CD4-positive, CD25-positive, alpha-beta regulatory T cell (primary cell): ENCODE measurements at regions not wholly inside any gene's neighbourhood (a gene's known extent, or its start where the extent isn't known, plus 50 kb on each side); places are given as distances from the start of the nearest gene placed in this dataset.
"Not testable (repeated sequence)": the region's sequence is repeated elsewhere in the genome, so short reads cannot be mapped to it uniquely, and the experiment has no call there.

Experiments
- ATAC-seq, 2 donors: fragments of 150-1000 bp; cut with Tn5 transposase; one replicate each; pipeline ENCODE4 v1.10.0; 2021; ENCODE audit warnings: low read depth in 2 of 2, moderate number of reproducible peaks in 2 of 2, moderate library complexity in 1 of 2
- DNase-seq, 3 donors: peaks; one replicate each; pipeline versions ENCODE4 v3.0.0 to v3.0.0-alpha.2; 2012 to 2022; ENCODE audit warnings: mixed read lengths in 1 of 3
- H3K27ac ChIP-seq: one replicate; pipeline ENCODE4 v1.7.0; 2013; ENCODE audit warnings: mild to moderate bottlenecking, low read length; ENCODE audit not compliant: insufficient read depth, poor library complexity, severe bottlenecking
- H3K27me3 ChIP-seq: one replicate; pipeline ENCODE4 v1.7.0; 2013; ENCODE audit warnings: low read length; ENCODE audit not compliant: control insufficient read depth, insufficient read depth
- H3K36me3 ChIP-seq: one replicate; pipeline ENCODE4 v1.7.0; 2013; ENCODE audit warnings: mild to moderate bottlenecking, low read length, moderate library complexity; ENCODE audit not compliant: control insufficient read depth, insufficient read depth
- H3K4me1 ChIP-seq: 2 replicates; pipeline ENCODE4 v1.7.0; 2013; ENCODE audit warnings: mild to moderate bottlenecking, low read length; ENCODE audit not compliant: insufficient read depth, control insufficient read depth, poor library complexity, severe bottlenecking
- H3K4me3 ChIP-seq: one replicate; pipeline ENCODE4 v1.7.0; 2013; ENCODE audit warnings: low read depth, mild to moderate bottlenecking, low read length, moderate library complexity
- H3K9me3 ChIP-seq, 2 experiments: 1 replicate in 1 of 2; 2 replicates in 1 of 2; pipeline ENCODE4 v1.7.0; 2013; ENCODE audit warnings: low read length in 2 of 2, mild to moderate bottlenecking in 1 of 2, moderate library complexity in 1 of 2; ENCODE audit not compliant: control insufficient read depth in 2 of 2
- H3K27ac Mint-ChIP-seq, 3 donors: one replicate each; pipeline ENCODE4 v1.8.0; 2020 to 2022; ENCODE audit warnings: mild to moderate bottlenecking in 3 of 3, mixed read lengths in 3 of 3, moderate library complexity in 2 of 3
- H3K27me3 Mint-ChIP-seq: one replicate; pipeline ENCODE4 v1.8.0; 2022; ENCODE audit warnings: mild to moderate bottlenecking, mixed read lengths
- H3K36me3 Mint-ChIP-seq: one replicate; pipeline ENCODE4 v1.8.0; 2020; ENCODE audit warnings: mixed read lengths
- H3K4me1 Mint-ChIP-seq, 4 donors: one replicate each; pipeline ENCODE4 v1.8.0; 2020 to 2022; ENCODE audit warnings: mixed read lengths in 4 of 4, mild to moderate bottlenecking in 1 of 4
- H3K4me3 Mint-ChIP-seq, 4 donors: one replicate each; pipeline ENCODE4 v1.8.0; 2020 to 2022; ENCODE audit warnings: mild to moderate bottlenecking in 4 of 4, mixed read lengths in 4 of 4, moderate library complexity in 3 of 4
- H3K9me3 Mint-ChIP-seq, 7 donors: one replicate each; pipeline ENCODE4 v1.8.0; 2020 to 2022; ENCODE audit warnings: mixed read lengths in 7 of 7, mild to moderate bottlenecking in 3 of 7, moderate library complexity in 2 of 7

- ATAC-seq = no peak
- H3K27ac Mint-ChIP-seq = no peak overlapping the region
- H3K4me1 Mint-ChIP-seq = peaks cover 0 to 15% (median 7%) of the 10 kb centered on the region in 4 donors
These were observed 302.8 kb downstream of the FOXO1 start for GRCh38 chr13:40363653-40364052.

GRCh38 chr13:40366119-40366518, 300.3 kb downstream of the FOXO1 start:
- no peak overlapping the region for H3K27ac ChIP-seq

More at GRCh38 chr13:40363653-40364052, 302.8 kb downstream of the FOXO1 start:
- no peak overlapping the region for H3K4me3 ChIP-seq
- no peaks in the 10 kb centered on the region for H3K9me3 ChIP-seq
- H3K9me3 Mint-ChIP-seq = peaks cover 0 to 2% (median 0%) of the 10 kb centered on the region in 7 donors
- no peak overlapping the region for H3K4me3 Mint-ChIP-seq
- H3K4me1 ChIP-seq = no peaks in the 10 kb centered on the region
- no peaks in the 10 kb centered on the region for H3K27me3 Mint-ChIP-seq
- H3K27ac ChIP-seq = no peak overlapping the region
- no peaks in the 10 kb centered on the region for H3K27me3 ChIP-seq
- H3K36me3 Mint-ChIP-seq = no peaks in the 10 kb centered on the region
- no peaks in the 10 kb centered on the region for H3K36me3 ChIP-seq
- no peak for DNase-seq

GRCh38 chr13:40368127-40368891, 298.1 kb downstream of the FOXO1 start:
- no peak for ATAC-seq
- peaks cover 0 to 2% (median 0%) of the 10 kb centered on the region in 7 donors for H3K9me3 Mint-ChIP-seq

More at GRCh38 chr13:40366119-40366518, 300.3 kb downstream of the FOXO1 start:
- no peaks in the 10 kb centered on the region for H3K9me3 ChIP-seq
- Mint-ChIP-seq H3K9me3 (peaks cover 0 to 2% (median 0%) of the 10 kb centered on the region in 7 donors), H3K4me3 (no peak overlapping the region), H3K27ac (peak overlapping the region; percentile 45 to 69 (median 57)), H3K27me3 (peaks cover 4% of the 10 kb centered on the region), H3K36me3 (peaks cover 5% of the 10 kb centered on the region), H3K4me1 (peaks cover 13 to 31% (median 22%) of the 10 kb centered on the region in 4 donors)
- no peak overlapping the region for H3K4me3 ChIP-seq
- H3K36me3 ChIP-seq = no peaks in the 10 kb centered on the region
- no peaks in the 10 kb centered on the region for H3K27me3 ChIP-seq
- peaks cover 6% of the 10 kb centered on the region for H3K4me1 ChIP-seq
- DNase-seq (no peak), ATAC-seq (no peak)

GRCh38 chr13:40370661-40371060, 295.8 kb downstream of the FOXO1 start:
- Histone ChIP-seq H3K4me1 (peaks cover 24% of the 10 kb centered on the region), H3K27me3 (no peaks in the 10 kb centered on the region), H3K4me3 (peak overlapping the region; percentile 68), H3K27ac (no peak overlapping the region), H3K36me3 (no peaks in the 10 kb centered on the region), H3K9me3 (no peaks in the 10 kb centered on the region)
- no peak for ATAC-seq
- DNase-seq = no peak
- H3K4me1 Mint-ChIP-seq = peaks cover 18 to 60% (median 45%) of the 10 kb centered on the region in 4 donors
- peaks cover 8% of the 10 kb centered on the region for H3K36me3 Mint-ChIP-seq
- peaks cover 4% of the 10 kb centered on the region for H3K27me3 Mint-ChIP-seq
- peak overlapping the region in 3 of 4 donors; percentile 30 to 68 (median 48) for H3K4me3 Mint-ChIP-seq
- H3K9me3 Mint-ChIP-seq = peaks cover 0 to 3% (median 0%) of the 10 kb centered on the region in 7 donors
- H3K27ac Mint-ChIP-seq = peak overlapping the region in 2 of 3 donors; percentile 79 to 88

More at GRCh38 chr13:40368127-40368891, 298.1 kb downstream of the FOXO1 start:
- Histone ChIP-seq H3K9me3 (no peaks in the 10 kb centered on the region), H3K4me1 (peaks cover 14% of the 10 kb centered on the region), H3K36me3 (no peaks in the 10 kb centered on the region), H3K27me3 (no peaks in the 10 kb centered on the region), H3K27ac (no peak overlapping the region), H3K4me3 (no peak overlapping the region)
- Mint-ChIP-seq H3K27ac (no peak overlapping the region), H3K4me1 (peaks cover 17 to 47% (median 35%) of the 10 kb centered on the region in 4 donors), H3K36me3 (peaks cover 8% of the 10 kb centered on the region), H3K27me3 (peaks cover 4% of the 10 kb centered on the region), H3K4me3 (no peak overlapping the region)
- DNase-seq = no peak

GRCh38 chr13:40371531-40372125, 294.8 kb downstream of the FOXO1 start:
- H3K9me3 Mint-ChIP-seq = peaks cover 0 to 3% (median 0%) of the 10 kb centered on the region in 7 donors
- no peak for DNase-seq
- Histone ChIP-seq H3K36me3 (no peaks in the 10 kb centered on the region), H3K27ac (no peak overlapping the region), H3K4me1 (peaks cover 24% of the 10 kb centered on the region), H3K4me3 (peak overlapping the region; percentile 68), H3K9me3 (no peaks in the 10 kb centered on the region), H3K27me3 (no peaks in the 10 kb centered on the region)
- peak overlapping the region; percentile 2 to 68 (median 44) for H3K4me3 Mint-ChIP-seq
- no peak for ATAC-seq
- peaks cover 18 to 67% (median 43%) of the 10 kb centered on the region in 4 donors for H3K4me1 Mint-ChIP-seq
- H3K27ac Mint-ChIP-seq = peak overlapping the region in 2 of 3 donors; percentile 79 to 88
- H3K36me3 Mint-ChIP-seq = peaks cover 8% of the 10 kb centered on the region
- peaks cover 4% of the 10 kb centered on the region for H3K27me3 Mint-ChIP-seq

GRCh38 chr13:40373608-40374007, 292.8 kb downstream of the FOXO1 start:
- not testable (repeated sequence) for H3K27me3 ChIP-seq, H3K9me3 ChIP-seq, H3K36me3 Mint-ChIP-seq, H3K36me3 ChIP-seq, H3K27ac ChIP-seq, H3K9me3 Mint-ChIP-seq, H3K27me3 Mint-ChIP-seq, H3K4me3 ChIP-seq
- Mint-ChIP-seq H3K27ac (peak overlapping the region; percentile 64 to 91 (median 85)), H3K4me3 (peak overlapping the region; percentile 0 to 51 (median 5)), H3K4me1 (peaks cover 22 to 82% (median 51%) of the 10 kb centered on the region in 4 donors)
- ATAC-seq = peak; percentile 14 to 21
- H3K4me1 ChIP-seq = peaks cover 31% of the 10 kb centered on the region
- peak in 2 of 3 donors; percentile 13 to 53 for DNase-seq

GRCh38 chr13:40375489-40376171, 290.8 kb downstream of the FOXO1 start:
- H3K4me1 ChIP-seq = peaks cover 30% of the 10 kb centered on the region
- no peaks in the 10 kb centered on the region for H3K9me3 ChIP-seq
- H3K27me3 ChIP-seq = no peaks in the 10 kb centered on the region
- H3K27me3 Mint-ChIP-seq = no peaks in the 10 kb centered on the region
- DNase-seq = no peak
- H3K4me3 Mint-ChIP-seq = peak overlapping the region in 2 of 4 donors; percentile 13 to 33
- H3K27ac ChIP-seq = no peak overlapping the region
- no peaks in the 10 kb centered on the region for H3K36me3 ChIP-seq
- ATAC-seq = no peak
- peaks cover 0 to 4% (median 2%) of the 10 kb centered on the region in 7 donors for H3K9me3 Mint-ChIP-seq
- H3K4me3 ChIP-seq = no peak overlapping the region
- H3K36me3 Mint-ChIP-seq = peaks cover 5% of the 10 kb centered on the region
- peaks cover 23 to 80% (median 43%) of the 10 kb centered on the region in 4 donors for H3K4me1 Mint-ChIP-seq
- peak overlapping the region in 1 of 3 donors; percentile 13 for H3K27ac Mint-ChIP-seq
